HEK293 (cell line): ENCODE measurements at regions not wholly inside any gene's neighbourhood (a gene's known extent, or its start where the extent isn't known, plus 50 kb on each side); places are given as distances from the start of the nearest gene placed in this dataset.

Experiments used
- CTCF ChIA-PET: fragments of 350-600 bp; formaldehyde crosslinking; extraction: SDS; loops from one replicate; lab custom pipeline; 2021; ENCODE audit warnings: antibody characterized with exemption; lab: Yijun Ruan, JAX
- POLR2A ChIA-PET: fragments of 300-600 bp; formaldehyde crosslinking; extraction: SDS; loops from one replicate; lab custom pipeline; 2020; ENCODE audit warnings: antibody characterized with exemption, inconsistent platforms; lab: Yijun Ruan, JAX
- H3K27ac ChIP-seq: fragments of 200-500 bp; sonication (Bioruptor generic); 2 replicates; pipeline ENCODE4 v1.5.1; 2014; ENCODE audit warnings: low read depth, low read length, control low read depth, inconsistent platforms; ENCODE audit errors: extremely low read depth
- H3K36me3 ChIP-seq, 2 experiments: fragments of 200-500 bp in 1 of 2; sonication (Bioruptor generic) in 1 of 2; 1 replicate in 1 of 2; 2 replicates in 1 of 2; pipeline ENCODE4 v1.5.1; 2014 to 2017; ENCODE audit warnings: inconsistent platforms in 2 of 2, low read length in 2 of 2; ENCODE audit not compliant: control insufficient read depth in 2 of 2, insufficient read depth in 1 of 2
- H3K4me1 ChIP-seq: fragments of 200-500 bp; sonication (Bioruptor generic); 2 replicates; pipeline ENCODE4 v1.5.1; 2014; ENCODE audit warnings: mild to moderate bottlenecking, low read length, inconsistent platforms; ENCODE audit not compliant: control insufficient read depth, insufficient read depth
- H3K4me3 ChIP-seq: 2 replicates; pipeline ENCODE4 v1.5.1; 2011; ENCODE audit warnings: low read depth, mild to moderate bottlenecking, control low read depth, low read length, moderate library complexity
- H3K9me3 ChIP-seq: fragments of 200-500 bp; sonication (Bioruptor generic); 2 replicates; pipeline ENCODE4 v1.5.1; 2014; ENCODE audit warnings: low read depth, low read length, inconsistent platforms; ENCODE audit not compliant: control insufficient read depth, insufficient read depth
- BCL11B ChIP-seq: fragments of 450-650 bp; formaldehyde crosslinking; IDR thresholded peaks from 2 replicates; pipeline ENCODE4 v1.5.1; 2016; ENCODE audit warnings: low read depth, missing biosample characterization, missing genetic modification characterization
- EGR2 ChIP-seq: fragments of 450-650 bp; formaldehyde crosslinking; IDR thresholded peaks from 2 replicates; pipeline ENCODE4 v1.5.1; 2016; ENCODE audit warnings: low read depth, missing biosample characterization, missing genetic modification characterization
- GLI4 ChIP-seq: fragments of 450-650 bp; formaldehyde crosslinking; IDR thresholded peaks from 2 replicates; pipeline ENCODE4 v1.5.1; 2016; ENCODE audit warnings: missing biosample characterization, missing genetic modification characterization
- HOXD13 ChIP-seq: sonication (generic); formaldehyde crosslinking; IDR thresholded peaks from 2 replicates; pipeline ENCODE4 v1.8.0; 2022; ENCODE audit warnings: missing genetic modification reagents, borderline replicate concordance
- KLF16 ChIP-seq: fragments of 450-650 bp; formaldehyde crosslinking; IDR thresholded peaks from 2 replicates; pipeline ENCODE4 v1.5.1; 2017; ENCODE audit warnings: missing biosample characterization, missing genetic modification characterization
- SP2 ChIP-seq: fragments of 450-650 bp; formaldehyde crosslinking; IDR thresholded peaks from 2 replicates; pipeline ENCODE4 v1.5.1; 2016; ENCODE audit warnings: missing biosample characterization, missing genetic modification characterization
- SP7 ChIP-seq: fragments of 450-650 bp; formaldehyde crosslinking; IDR thresholded peaks from 2 replicates; pipeline ENCODE4 v1.5.1; 2016; ENCODE audit warnings: missing biosample characterization, missing genetic modification characterization
- TCF7L2 ChIP-seq: IDR thresholded peaks from 2 replicates; pipeline ENCODE4 v1.6.1; 2011; ENCODE audit warnings: low read depth, mild to moderate bottlenecking, inconsistent platforms, low read length, moderate library complexity, borderline replicate concordance
- ZBTB1 ChIP-seq: fragments of 450-650 bp; formaldehyde crosslinking; IDR thresholded peaks from 2 replicates; pipeline ENCODE4 v1.5.1; 2016; ENCODE audit warnings: missing biosample characterization, missing genetic modification characterization
- ZBTB20 ChIP-seq: fragments of 450-650 bp; formaldehyde crosslinking; IDR thresholded peaks from 2 replicates; pipeline ENCODE4 v1.5.1; 2016; ENCODE audit warnings: missing biosample characterization, missing genetic modification characterization
- ZNF10 ChIP-seq: fragments of 450-650 bp; formaldehyde crosslinking; IDR thresholded peaks from 2 replicates; pipeline ENCODE4 v1.5.1; 2017; ENCODE audit warnings: missing biosample characterization, missing genetic modification characterization
- ZNF221 ChIP-seq: fragments of 450-650 bp; formaldehyde crosslinking; IDR thresholded peaks from 2 replicates; pipeline ENCODE4 v1.5.1; 2017; ENCODE audit warnings: missing biosample characterization, missing genetic modification characterization, borderline replicate concordance
- ZNF248 ChIP-seq: fragments of 450-650 bp; formaldehyde crosslinking; IDR thresholded peaks from 2 replicates; pipeline ENCODE4 v1.5.1; 2017; ENCODE audit warnings: missing biosample characterization, missing genetic modification characterization
- ZNF26 ChIP-seq: fragments of 450-650 bp; formaldehyde crosslinking; IDR thresholded peaks from 2 replicates; pipeline ENCODE4 v1.5.1; 2016; ENCODE audit warnings: missing biosample characterization, missing genetic modification characterization
- ZNF391 ChIP-seq: fragments of 450-650 bp; formaldehyde crosslinking; IDR thresholded peaks from 2 replicates; pipeline ENCODE4 v1.5.1; 2016; ENCODE audit warnings: low read depth, missing biosample characterization, missing genetic modification characterization, borderline replicate concordance
- ZNF423 ChIP-seq: fragments of 450-650 bp; formaldehyde crosslinking; IDR thresholded peaks from 2 replicates; pipeline ENCODE4 v1.5.1; 2016; ENCODE audit warnings: missing biosample characterization, missing genetic modification characterization
- ZNF449 ChIP-seq: fragments of 450-650 bp; formaldehyde crosslinking; IDR thresholded peaks from 2 replicates; pipeline ENCODE4 v1.5.1; 2017; ENCODE audit warnings: missing biosample characterization, mild to moderate bottlenecking, missing genetic modification characterization, moderate library complexity
- ZNF488 ChIP-seq: fragments of 450-650 bp; formaldehyde crosslinking; IDR thresholded peaks from 2 replicates; pipeline ENCODE4 v1.5.1; 2016; ENCODE audit warnings: missing biosample characterization, missing genetic modification characterization
- ZNF558 ChIP-seq: fragments of 450-650 bp; formaldehyde crosslinking; IDR thresholded peaks from 2 replicates; pipeline ENCODE4 v1.5.1; 2016; ENCODE audit warnings: missing biosample characterization, missing genetic modification characterization
- ZNF580 ChIP-seq: fragments of 450-650 bp; formaldehyde crosslinking; IDR thresholded peaks from 2 replicates; pipeline ENCODE4 v1.5.1; 2016; ENCODE audit warnings: missing biosample characterization, missing genetic modification characterization
- ZNF596 ChIP-seq: fragments of 450-650 bp; IDR thresholded peaks from 2 replicates; pipeline ENCODE4 v1.5.0; 2018; ENCODE audit warnings: missing biosample characterization, mild to moderate bottlenecking, missing genetic modification characterization, moderate library complexity
- ZNF600 ChIP-seq: fragments of 450-650 bp; formaldehyde crosslinking; IDR thresholded peaks from 2 replicates; pipeline ENCODE4 v1.5.1; 2016; ENCODE audit warnings: missing biosample characterization, missing genetic modification characterization
- ZNF629 ChIP-seq: fragments of 450-650 bp; formaldehyde crosslinking; IDR thresholded peaks from 2 replicates; pipeline ENCODE4 v1.5.1; 2017; ENCODE audit warnings: missing biosample characterization, missing genetic modification characterization
- ZNF791 ChIP-seq: fragments of 450-650 bp; formaldehyde crosslinking; IDR thresholded peaks from 2 replicates; pipeline ENCODE4 v1.5.1; 2016; ENCODE audit warnings: missing biosample characterization, missing genetic modification characterization
- ZSCAN18 ChIP-seq: fragments of 450-650 bp; formaldehyde crosslinking; IDR thresholded peaks from 2 replicates; pipeline ENCODE4 v1.5.1; 2016; ENCODE audit warnings: missing biosample characterization, missing genetic modification characterization

- TF ChIP-seq ZNF629 (tag by site-specific recombination), result no peak
- no peak for TF ChIP-seq ZNF791
- no peak for TF ChIP-seq ZBTB20 (tag by site-specific recombination)
- TF ChIP-seq ZNF10, result no peak
- 0 out of 2 replicates have a peak, but pooled peaks have one; percentile 20 for TF ChIP-seq ZNF26
- TF ChIP-seq ZBTB1 (tag by site-specific recombination), result no peak
- no peak for TF ChIP-seq ZNF423 (tag by site-specific recombination)
- no peak for TF ChIP-seq ZNF580 (tag by site-specific recombination)
- no peak for TF ChIP-seq ZNF600 (tag by site-specific recombination)
- TF ChIP-seq EGR2 (tag by site-specific recombination), result no peak
- TF ChIP-seq SP2, result no peak
- 0 out of 2 replicates have a peak, but pooled peaks have one; percentile 34 for TF ChIP-seq ZNF558 (tag by site-specific recombination)
- TF ChIP-seq ZNF248 (tag by site-specific recombination), result no peak
- no peak for TF ChIP-seq ZNF488 (tag by site-specific recombination)
- TF ChIP-seq SP7 (tag by site-specific recombination), result no peak
- TF ChIP-seq ZNF449 (tag by site-specific recombination), result no peak
- TF ChIP-seq, all 188 proteins: peak for 8
Measured at GRCh38 chr12:56867216-56867615, 67.0 kb downstream of the SDR9C7 start (continued).

GRCh38 chr12:56866493-56866892 is 67.7 kb downstream of the SDR9C7 start:
- Histone ChIP-seq H3K27ac (no peak overlapping the region), H3K36me3 (no peaks in the 10 kb centered on the region), H3K9me3 (no peaks in the 10 kb centered on the region), H3K4me1 (no peaks in the 10 kb centered on the region), H3K4me3 (no peak overlapping the region)
- ChIA-PET POLR2A (no interaction called here), CTCF (no interaction called here)
- TF ChIP-seq ZNF221 (tag by site-specific recombination) (no peak), KLF16 (tag by site-specific recombination) (no peak), BCL11B (tag by site-specific recombination) (no peak), ZNF391 (tag by site-specific recombination) (no peak), ZNF596 (tag by site-specific recombination) (no peak), GLI4 (no peak), TCF7L2 (no peak), ZSCAN18 (tag by site-specific recombination) (no peak), HOXD13 (no peak)
